CD4-positive, alpha-beta memory T cell (primary cell): ENCODE measurements at regions not wholly inside any gene's neighbourhood (a gene's known extent, or its start where the extent isn't known, plus 50 kb on each side); places are given as distances from the start of the nearest gene placed in this dataset.

Experiments used
- CTCF ChIA-PET: fragments of 350-600 bp; sonication (Branson Sonifier 250); formaldehyde crosslinking; loops from one replicate; lab custom pipeline; 2021; ENCODE audit warnings: inconsistent platforms; ENCODE audit not compliant: partially characterized antibody; lab: Charles Lee
- POLR2A ChIA-PET: fragments of 350-600 bp; sonication (Branson Sonifier 250); formaldehyde crosslinking; loops from one replicate; lab custom pipeline; 2021; ENCODE audit not compliant: partially characterized antibody; lab: Charles Lee
- DNase-seq, 5 donors: peaks; one replicate each; pipeline versions ENCODE4 v3.0.0 to v3.0.0-alpha.2; 2020 to 2022; ENCODE audit warnings: mixed read lengths in 1 of 5
- H3K27ac ChIP-seq: one replicate; pipeline ENCODE4 v1.7.0; 2013; ENCODE audit warnings: low read depth, low read length
- H3K27me3 ChIP-seq: 2 replicates; pipeline ENCODE4 v1.7.0; 2013; ENCODE audit warnings: mild to moderate bottlenecking, low read length, moderate library complexity; ENCODE audit not compliant: insufficient read depth
- H3K36me3 ChIP-seq: 2 replicates; pipeline ENCODE4 v1.7.0; 2013; ENCODE audit warnings: mild to moderate bottlenecking, low read length, moderate library complexity; ENCODE audit not compliant: insufficient read depth
- H3K4me1 ChIP-seq: 2 replicates; pipeline ENCODE4 v1.7.0; 2013; ENCODE audit warnings: mild to moderate bottlenecking, low read length, moderate library complexity; ENCODE audit not compliant: insufficient read depth
- H3K4me3 ChIP-seq, 2 donors: one replicate each; pipeline ENCODE4 v1.7.0; 2013; ENCODE audit warnings: low read length in 2 of 2, mild to moderate bottlenecking in 1 of 2
- H3K9me3 ChIP-seq, 2 donors: one replicate each; pipeline ENCODE4 v1.7.0; 2013; ENCODE audit warnings: low read length in 2 of 2, control low read depth in 1 of 2; ENCODE audit not compliant: control insufficient read depth in 1 of 2
- H3K27ac Mint-ChIP-seq, 7 donors: one replicate each; pipeline ENCODE4 v1.8.0; 2020 to 2021; ENCODE audit warnings: mixed read lengths in 7 of 7, mild to moderate bottlenecking in 6 of 7, inconsistent platforms in 3 of 7, moderate library complexity in 3 of 7
- H3K27me3 Mint-ChIP-seq, 2 donors: one replicate each; pipeline ENCODE4 v1.8.0; 2020 to 2021; ENCODE audit warnings: mixed read lengths in 2 of 2
- H3K36me3 Mint-ChIP-seq, 2 donors: one replicate each; pipeline ENCODE4 v1.8.0; 2020 to 2021; ENCODE audit warnings: mixed read lengths in 2 of 2, inconsistent platforms in 1 of 2, mild to moderate bottlenecking in 1 of 2
- H3K4me1 Mint-ChIP-seq, 4 donors: one replicate each; pipeline ENCODE4 v1.8.0; 2020 to 2021; ENCODE audit warnings: mixed read lengths in 4 of 4, mild to moderate bottlenecking in 1 of 4
- H3K4me3 Mint-ChIP-seq, 8 donors: one replicate each; pipeline ENCODE4 v1.8.0; 2020 to 2021; ENCODE audit warnings: mixed read lengths in 8 of 8, mild to moderate bottlenecking in 7 of 8, moderate library complexity in 6 of 8, inconsistent platforms in 3 of 8
- H3K9me3 Mint-ChIP-seq, 8 donors: one replicate each; pipeline ENCODE4 v1.8.0; 2020 to 2021; ENCODE audit warnings: mixed read lengths in 8 of 8, mild to moderate bottlenecking in 5 of 8, inconsistent platforms in 3 of 8, moderate library complexity in 1 of 8
- intact Hi-C: fragments of 100-400 bp; cut with micrococcal nuclease; formaldehyde crosslinking; loops from one replicate; pipeline ENCODE4 v1.15.1; 2023

DNA sequence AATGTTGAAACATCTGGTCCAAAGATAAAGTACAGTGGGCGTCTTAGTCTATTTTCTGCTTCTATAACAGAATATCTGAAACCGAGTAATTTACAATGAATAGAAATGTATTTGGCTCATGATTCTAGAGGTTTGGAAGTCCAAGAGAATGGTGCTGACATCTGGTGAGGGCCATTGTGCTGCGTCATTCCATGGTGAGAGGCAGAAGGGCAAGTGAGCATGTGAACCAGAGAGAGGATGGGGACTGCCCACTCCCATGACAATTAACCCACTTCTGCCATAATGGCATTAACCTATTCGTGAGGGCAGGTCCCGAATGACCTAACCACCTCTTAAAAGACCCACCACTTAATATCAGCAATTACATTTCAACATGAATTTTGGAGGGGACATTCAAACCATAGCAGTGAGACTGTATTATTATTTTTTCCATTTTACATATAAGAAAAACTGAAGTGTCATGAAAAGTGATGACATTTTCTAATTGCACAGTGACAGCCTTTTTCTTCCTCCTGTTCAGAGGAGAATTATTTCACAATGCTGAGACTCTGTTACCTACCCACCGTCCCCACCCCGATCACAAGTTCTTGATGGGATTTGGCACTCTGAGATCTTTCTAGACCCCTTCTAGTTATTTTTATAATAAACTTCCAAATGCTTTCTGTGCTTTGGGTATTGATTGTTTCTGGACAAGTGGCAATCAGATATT is 238.8 kb downstream of the RPLP1 start:
- Histone ChIP-seq H3K4me1 (no peaks in the 10 kb centered on the region), H3K36me3 (no peaks in the 10 kb centered on the region), H3K27ac (no peak overlapping the region), H3K4me3 (no peak overlapping the region), H3K27me3 (no peaks in the 10 kb centered on the region), H3K9me3 (peaks cover 0 to 16% of the 10 kb centered on the region in 2 donors)
- no peak for DNase-seq
- H3K4me3 Mint-ChIP-seq = no peak overlapping the region
- peaks cover 0 to 5% (median 0%) of the 10 kb centered on the region in 4 donors for H3K4me1 Mint-ChIP-seq
- peaks cover 0 to 27% (median 20%) of the 10 kb centered on the region in 8 donors for H3K9me3 Mint-ChIP-seq
- ChIA-PET CTCF (no interaction called here), POLR2A (no interaction called here)
- H3K36me3 Mint-ChIP-seq = peaks cover 4 to 13% of the 10 kb centered on the region in 2 donors
- intact Hi-C loops = no loop called here
- peaks cover 0 to 1% of the 10 kb centered on the region in 2 donors for H3K27me3 Mint-ChIP-seq
- no peak overlapping the region for H3K27ac Mint-ChIP-seq

DNA sequence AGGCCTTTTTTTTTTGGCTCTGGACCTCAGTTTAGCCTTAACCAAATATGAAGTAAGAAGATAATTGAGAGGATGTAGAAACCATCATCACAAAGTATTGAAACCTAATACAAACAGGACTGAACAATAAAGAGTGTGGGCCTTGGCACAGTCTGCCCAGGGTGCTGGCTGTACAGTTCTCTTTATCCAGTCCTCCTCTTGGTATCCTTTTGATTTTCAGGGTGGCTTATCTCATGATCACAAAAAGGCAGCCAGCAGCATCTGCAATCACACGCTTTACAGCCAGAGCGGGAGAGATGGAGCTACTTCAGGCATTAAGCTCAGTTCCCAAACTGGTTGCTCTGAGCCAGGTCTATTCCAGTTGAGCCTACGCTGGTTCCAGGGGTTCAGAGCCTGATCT is 239.7 kb downstream of the RPLP1 start:
- Mint-ChIP-seq H3K36me3 (peaks cover 4 to 11% of the 10 kb centered on the region in 2 donors), H3K4me3 (no peak overlapping the region), H3K9me3 (peaks cover 0 to 27% (median 20%) of the 10 kb centered on the region in 8 donors), H3K27me3 (peaks cover 0 to 1% of the 10 kb centered on the region in 2 donors), H3K27ac (peak overlapping the region in 1 of 7 donors; percentile 38), H3K4me1 (peaks cover 0 to 3% (median 0%) of the 10 kb centered on the region in 4 donors)
- DNase-seq = no peak
- Histone ChIP-seq H3K27ac (no peak overlapping the region), H3K27me3 (no peaks in the 10 kb centered on the region), H3K9me3 (peaks cover 0 to 16% of the 10 kb centered on the region in 2 donors), H3K4me3 (no peak overlapping the region), H3K4me1 (no peaks in the 10 kb centered on the region), H3K36me3 (no peaks in the 10 kb centered on the region)
- CTCF ChIA-PET = no interaction called here
- POLR2A ChIA-PET = no interaction called here
- intact Hi-C loops = no loop called here

DNA sequence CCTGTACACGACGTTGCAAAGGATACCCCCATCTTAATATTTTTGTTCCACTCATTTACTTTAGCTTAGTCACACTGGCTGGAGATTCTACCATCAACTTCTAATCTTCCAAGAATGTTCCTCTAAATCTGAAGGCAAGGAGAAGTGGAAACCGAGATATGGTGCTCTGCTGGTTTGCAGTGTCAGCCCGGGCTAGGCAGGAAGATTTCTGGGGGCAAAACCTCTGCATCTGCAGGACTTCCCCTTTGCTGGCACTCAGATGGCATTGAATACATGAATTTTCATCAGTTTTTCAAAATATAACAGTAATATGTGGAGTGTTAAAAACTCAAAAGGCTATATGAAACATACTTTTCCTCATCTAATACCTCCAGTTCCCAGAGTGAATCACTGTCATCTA is 240.4 kb downstream of the RPLP1 start:
- H3K4me3 ChIP-seq = no peak overlapping the region
- H3K36me3 ChIP-seq = no peaks in the 10 kb centered on the region
- Mint-ChIP-seq H3K4me1 (peaks cover 0 to 4% (median 0%) of the 10 kb centered on the region in 4 donors), H3K27me3 (peaks cover 0 to 1% of the 10 kb centered on the region in 2 donors), H3K36me3 (peaks cover 4 to 11% of the 10 kb centered on the region in 2 donors), H3K9me3 (peaks cover 0 to 24% (median 19%) of the 10 kb centered on the region in 8 donors), H3K4me3 (no peak overlapping the region), H3K27ac (no peak overlapping the region)
- CTCF ChIA-PET = no interaction called here
- no peak overlapping the region for H3K27ac ChIP-seq
- POLR2A ChIA-PET = no interaction called here
- peaks cover 0 to 16% of the 10 kb centered on the region in 2 donors for H3K9me3 ChIP-seq
- no peak for DNase-seq
- H3K27me3 ChIP-seq = no peaks in the 10 kb centered on the region
- intact Hi-C loops = no loop called here
- no peaks in the 10 kb centered on the region for H3K4me1 ChIP-seq

DNA sequence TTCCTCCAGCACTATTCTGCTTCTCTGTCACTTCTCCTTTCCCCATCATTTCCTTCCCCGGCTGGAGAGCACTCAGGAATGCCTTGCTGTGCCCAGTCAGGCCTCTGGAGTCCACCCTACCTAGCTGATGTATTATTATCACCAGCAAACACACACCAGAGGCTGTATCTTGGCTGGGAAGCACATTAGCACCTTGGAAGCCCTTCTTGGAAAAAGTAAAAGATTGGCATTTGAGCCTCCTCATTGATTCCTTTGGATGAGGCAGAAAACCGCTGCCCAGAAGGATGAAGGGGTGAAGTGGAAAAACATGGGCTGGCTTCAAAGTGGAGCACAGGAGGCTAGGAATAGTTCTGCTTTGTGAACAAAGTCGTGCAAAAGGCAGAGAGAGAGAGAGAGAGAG is 244.3 kb downstream of the RPLP1 start:
- POLR2A ChIA-PET = no interaction called here
- CTCF ChIA-PET = no interaction called here

DNA sequence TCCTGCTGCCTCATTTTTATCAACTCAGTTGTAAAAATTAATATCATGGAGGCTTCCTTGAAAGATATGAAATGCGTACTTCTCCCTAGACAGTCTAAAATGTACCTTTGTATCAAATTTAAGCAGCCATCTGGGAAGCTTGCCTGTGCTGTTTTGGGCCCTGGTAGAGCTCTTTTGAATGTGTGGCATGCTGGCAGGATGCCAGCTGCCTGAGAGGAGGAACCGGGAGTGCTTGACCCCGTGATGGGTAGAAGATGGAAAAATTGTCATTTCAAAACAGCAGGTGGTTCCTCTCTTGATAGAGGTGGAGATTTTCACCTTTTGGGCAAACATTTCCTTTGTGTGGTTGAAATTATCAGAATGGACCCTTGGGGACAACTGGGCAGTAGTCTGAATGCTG is 245.3 kb downstream of the RPLP1 start:
- Histone ChIP-seq H3K4me3 (no peak overlapping the region), H3K9me3 (no peaks in the 10 kb centered on the region), H3K27ac (no peak overlapping the region), H3K27me3 (no peaks in the 10 kb centered on the region), H3K4me1 (no peaks in the 10 kb centered on the region), H3K36me3 (no peaks in the 10 kb centered on the region)
- DNase-seq = no peak
- POLR2A ChIA-PET = no interaction called here
- Mint-ChIP-seq H3K9me3 (peaks cover 0 to 6% (median 0%) of the 10 kb centered on the region in 8 donors), H3K4me3 (no peak overlapping the region), H3K36me3 (no peaks in the 10 kb centered on the region), H3K4me1 (peaks cover 0 to 2% (median 0%) of the 10 kb centered on the region in 4 donors), H3K27me3 (peaks cover 0 to 1% of the 10 kb centered on the region in 2 donors), H3K27ac (no peak overlapping the region)
- intact Hi-C loops = no loop called here
- CTCF ChIA-PET = no interaction called here

More for the DNA sequence above, 244.3 kb downstream of the RPLP1 start:
- Histone ChIP-seq H3K9me3 (no peaks in the 10 kb centered on the region), H3K36me3 (no peaks in the 10 kb centered on the region), H3K27ac (no peak overlapping the region), H3K27me3 (no peaks in the 10 kb centered on the region), H3K4me1 (no peaks in the 10 kb centered on the region), H3K4me3 (no peak overlapping the region)
- Mint-ChIP-seq H3K9me3 (peaks cover 0 to 5% (median 0%) of the 10 kb centered on the region in 8 donors), H3K27ac (no peak overlapping the region), H3K4me1 (peaks cover 0 to 2% (median 0%) of the 10 kb centered on the region in 4 donors), H3K27me3 (peaks cover 0 to 1% of the 10 kb centered on the region in 2 donors), H3K36me3 (no peaks in the 10 kb centered on the region), H3K4me3 (no peak overlapping the region)
- intact Hi-C loops = no loop called here
- DNase-seq = no peak

DNA sequence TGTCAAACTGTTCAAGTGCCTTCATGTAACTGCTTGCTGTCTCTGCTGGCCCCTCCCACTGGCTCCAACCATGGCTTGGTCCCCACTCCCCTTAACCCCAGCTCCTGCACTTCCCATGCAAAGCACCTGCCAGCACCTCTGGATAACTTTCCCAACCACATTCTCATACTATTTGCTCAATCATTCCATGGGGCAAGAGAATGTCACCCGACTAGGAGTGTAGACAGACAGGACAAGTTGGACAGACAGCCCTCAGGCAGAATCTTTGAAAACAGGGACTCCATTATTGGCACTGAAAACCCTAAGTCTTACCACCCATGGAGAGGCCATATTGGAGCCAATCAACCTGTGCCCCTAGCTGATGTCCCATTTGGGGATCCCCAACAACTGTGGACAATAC is 246.5 kb downstream of the RPLP1 start:
- H3K4me3 Mint-ChIP-seq = no peak overlapping the region
- intact Hi-C loops = no loop called here
- Histone ChIP-seq H3K9me3 (no peaks in the 10 kb centered on the region), H3K27me3 (no peaks in the 10 kb centered on the region), H3K4me3 (no peak overlapping the region), H3K36me3 (no peaks in the 10 kb centered on the region), H3K27ac (no peak overlapping the region), H3K4me1 (no peaks in the 10 kb centered on the region)
- H3K27ac Mint-ChIP-seq = no peak overlapping the region
- POLR2A ChIA-PET = no interaction called here
- no peaks in the 10 kb centered on the region for H3K36me3 Mint-ChIP-seq
- no peak for DNase-seq
- peaks cover 0 to 2% (median 0%) of the 10 kb centered on the region in 4 donors for H3K4me1 Mint-ChIP-seq
- H3K27me3 Mint-ChIP-seq = peaks cover 0 to 1% of the 10 kb centered on the region in 2 donors
- peaks cover 0 to 6% (median 0%) of the 10 kb centered on the region in 8 donors for H3K9me3 Mint-ChIP-seq
- CTCF ChIA-PET = no interaction called here

DNA sequence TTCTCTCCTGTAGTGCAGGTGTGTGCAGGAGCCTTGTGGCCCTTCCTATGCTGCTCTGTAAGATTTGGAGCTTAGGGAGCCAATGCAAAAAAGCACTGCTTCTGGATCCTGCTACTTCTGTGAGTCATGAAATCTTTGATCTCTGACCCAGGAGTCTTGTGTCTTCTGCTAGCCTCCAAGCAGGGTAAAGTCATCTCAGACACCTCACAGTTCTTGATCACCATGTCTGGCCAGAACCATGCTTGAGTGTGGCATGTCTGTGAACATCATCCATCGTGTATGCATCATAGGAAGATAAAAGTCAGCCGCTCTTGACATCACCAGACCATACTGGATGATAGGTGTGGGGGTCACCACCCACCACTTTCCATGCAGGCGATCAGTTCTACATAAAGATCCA is 247.8 kb downstream of the RPLP1 start:
- Histone ChIP-seq H3K4me1 (no peaks in the 10 kb centered on the region), H3K9me3 (no peaks in the 10 kb centered on the region), H3K36me3 (no peaks in the 10 kb centered on the region), H3K27ac (no peak overlapping the region), H3K27me3 (no peaks in the 10 kb centered on the region), H3K4me3 (no peak overlapping the region)
- H3K27me3 Mint-ChIP-seq = no peaks in the 10 kb centered on the region
- DNase-seq = no peak
- H3K9me3 Mint-ChIP-seq = peaks cover 0 to 6% (median 0%) of the 10 kb centered on the region in 8 donors
- H3K36me3 Mint-ChIP-seq = no peaks in the 10 kb centered on the region
- CTCF ChIA-PET = no interaction called here
- H3K4me1 Mint-ChIP-seq = peaks cover 0 to 2% (median 0%) of the 10 kb centered on the region in 4 donors
- POLR2A ChIA-PET = no interaction called here
- intact Hi-C loops = no loop called here
- no peak overlapping the region for H3K4me3 Mint-ChIP-seq
- H3K27ac Mint-ChIP-seq = no peak overlapping the region
